SIG-M5 treated with dmso at 0.1 percent for 504 hours (cell line): ENCODE measurements at regions not wholly inside any gene's neighbourhood (a gene's known extent, or its start where the extent isn't known, plus 50 kb on each side); places are given as distances from the start of the nearest gene placed in this dataset.

ENCODE experiments used
- DNase-seq: peaks from one replicate; lab custom pipeline; 2025; ENCODE audit not compliant: unreplicated experiment; lab: John Stamatoyannopoulos, UW

DNA sequence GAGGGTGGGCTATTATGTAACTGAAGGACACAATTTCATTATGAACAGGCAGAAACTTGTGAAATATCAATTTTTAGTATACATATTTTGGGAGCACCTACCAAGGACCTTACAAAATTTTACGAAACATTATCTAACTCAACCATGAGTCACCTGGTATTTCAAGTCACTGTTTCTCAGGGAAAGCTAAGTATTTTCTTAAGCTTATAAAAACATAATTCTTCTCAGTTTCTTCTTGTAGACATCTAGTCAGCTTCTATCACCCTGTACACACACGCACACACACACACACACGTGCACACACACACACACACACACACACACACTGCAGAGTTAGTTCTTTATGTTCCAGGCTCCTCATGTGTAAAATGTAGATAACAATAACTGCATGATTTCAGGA lies 658.3 kb downstream of the TUSC7 start:
- no peak for DNase-seq

GRCh38 chr3:117380631-117381030 lies 671.1 kb downstream of the TUSC7 start:
- DNase-seq: no peak

- DNase-seq: no peak
Observed at GRCh38 chr3:117393119-117393518, 683.5 kb downstream of the TUSC7 start.

DNA sequence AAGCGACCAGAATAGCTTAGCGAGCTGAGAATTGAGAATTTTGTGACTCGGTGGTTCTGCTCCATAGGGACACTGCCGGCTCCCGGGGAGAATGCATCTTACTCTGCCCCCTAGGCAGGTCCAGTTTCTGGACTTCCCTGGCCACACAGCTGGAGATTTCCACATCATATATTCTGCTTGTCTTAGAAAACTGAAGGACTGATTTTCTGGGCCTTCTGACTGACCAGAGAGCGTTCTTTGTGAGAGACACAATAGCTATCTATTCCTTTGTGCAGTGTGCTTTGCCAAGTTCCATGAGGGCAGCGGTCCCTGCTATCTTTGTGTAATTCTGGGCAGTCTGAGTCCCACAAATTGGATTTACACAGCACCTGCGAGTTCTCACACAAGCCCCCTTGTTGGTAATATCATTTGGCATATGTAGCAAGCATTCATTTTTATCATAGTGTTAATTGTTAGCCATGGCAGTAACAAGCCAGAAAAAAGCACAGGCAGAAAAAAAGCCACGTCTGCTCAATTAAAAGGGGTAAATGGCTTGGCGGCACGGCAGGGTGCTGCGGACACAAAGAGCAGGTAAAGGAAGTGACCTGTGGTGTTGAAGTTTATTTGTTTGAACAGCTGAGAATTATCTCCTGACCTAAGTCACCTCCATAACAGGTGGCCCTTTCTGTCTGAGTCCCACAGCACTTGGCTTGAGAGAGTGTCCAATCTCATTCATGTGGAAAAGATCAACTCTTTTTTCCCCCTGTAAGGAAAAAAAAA lies 688.7 kb downstream of the TUSC7 start:
- DNase-seq: no peak

DNA sequence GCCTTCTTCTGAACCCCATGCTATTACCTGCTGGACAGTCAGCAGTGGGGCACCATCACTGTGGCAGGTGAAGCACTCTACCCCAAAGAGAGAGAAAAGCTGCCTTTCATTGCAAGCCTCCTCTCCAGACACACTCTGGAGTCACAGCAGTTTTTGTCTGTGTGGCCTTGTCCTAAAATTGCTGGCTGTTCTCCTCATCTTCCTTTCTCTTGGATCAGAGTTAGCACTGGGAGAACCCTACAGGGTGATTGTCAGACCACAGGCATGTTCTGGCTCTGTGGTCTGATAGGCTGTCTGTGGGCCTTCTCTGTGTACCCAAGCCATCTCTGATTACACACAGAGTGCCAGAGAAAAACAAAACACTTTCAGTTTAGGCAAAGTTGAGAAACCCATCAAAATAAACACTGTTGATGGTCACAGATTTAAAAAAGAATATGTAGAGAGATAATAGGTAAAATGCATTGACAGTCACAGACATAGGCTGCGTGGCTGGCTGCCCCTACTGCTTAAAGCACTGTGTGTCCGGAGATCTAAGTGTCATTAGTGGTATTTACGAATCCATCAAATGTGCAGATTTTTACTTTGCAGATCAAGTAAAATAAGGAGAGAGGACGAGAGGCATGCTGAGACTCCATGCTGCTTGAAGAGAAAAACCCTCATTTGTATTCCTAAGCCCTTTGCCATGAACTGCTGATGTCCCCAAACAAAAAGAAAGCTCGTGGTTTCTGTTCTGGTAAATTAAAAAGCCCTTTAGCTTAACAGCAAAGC lies 689.9 kb downstream of the TUSC7 start:
- no peak for DNase-seq

DNA sequence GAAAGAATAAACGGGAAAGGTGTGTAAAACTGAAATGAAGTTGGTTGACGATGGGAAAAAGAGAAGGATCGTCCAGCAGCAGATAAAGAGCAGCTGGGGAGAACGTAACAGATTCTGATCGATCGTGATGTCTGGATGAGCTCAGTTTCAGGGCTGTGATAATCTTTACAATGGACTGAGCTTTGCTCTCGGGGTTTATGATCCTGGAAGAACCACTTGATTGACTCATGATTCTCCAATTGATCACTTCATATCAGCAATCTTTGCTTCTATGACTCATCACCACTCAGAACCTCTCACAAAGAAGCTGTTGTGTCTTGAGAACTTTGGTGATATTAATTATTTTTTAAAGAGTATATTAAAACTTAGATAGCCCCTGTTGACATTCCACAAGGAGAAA lies 690.7 kb downstream of the TUSC7 start:
- no peak for DNase-seq

GRCh38 chr3:117404141-117404540 lies 694.6 kb downstream of the TUSC7 start:
- no peak for DNase-seq

DNA sequence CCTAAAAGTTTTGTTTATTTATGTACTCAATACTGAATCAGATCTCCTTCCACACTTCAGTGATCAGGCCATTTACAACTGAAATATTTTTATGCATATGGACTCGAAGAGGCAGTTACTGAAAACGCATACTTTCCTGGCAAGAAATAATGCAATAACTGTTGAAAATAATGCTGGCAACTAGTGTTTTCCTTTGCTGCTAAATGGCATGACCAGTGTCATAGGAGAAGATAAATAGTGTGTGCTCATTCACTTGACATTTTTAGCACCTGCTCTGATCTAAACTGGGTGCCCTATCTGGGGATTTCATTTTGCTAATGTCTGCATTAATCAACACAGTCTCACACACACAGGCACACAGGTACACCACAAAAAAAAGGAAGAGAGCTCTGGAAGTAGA lies 695.2 kb downstream of the TUSC7 start:
- DNase-seq: no peak

GRCh38 chr3:117405359-117405758 lies 695.8 kb downstream of the TUSC7 start:
- DNase-seq: no peak

GRCh38 chr3:117407317-117407716 lies 697.7 kb downstream of the TUSC7 start:
- DNase-seq: no peak

GRCh38 chr3:117408811-117409210 lies 699.2 kb downstream of the TUSC7 start:
- DNase-seq: no peak

DNA sequence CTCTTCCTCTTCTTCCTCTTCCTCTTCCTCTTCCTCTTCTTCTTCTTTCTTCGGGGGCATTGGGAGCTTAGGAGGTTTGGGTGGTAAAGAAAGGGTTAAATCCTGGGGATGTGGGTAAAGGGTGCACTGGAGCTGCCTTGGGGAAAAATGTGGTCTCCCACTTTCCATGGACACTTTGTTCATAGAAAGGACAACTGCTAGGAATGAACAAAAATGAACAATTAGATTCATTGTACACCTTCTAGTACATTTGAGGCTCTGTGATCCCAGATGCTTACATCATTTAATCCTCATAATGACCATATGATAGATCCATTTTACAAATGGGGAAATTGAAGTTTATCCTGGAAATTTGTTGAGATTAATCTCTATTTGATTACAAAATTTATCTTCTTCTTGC lies 699.7 kb downstream of the TUSC7 start:
- no peak for DNase-seq

GRCh38 chr3:117409701-117410459 lies 700.3 kb downstream of the TUSC7 start:
- DNase-seq: no peak

GRCh38 chr3:117411971-117412370 lies 702.4 kb downstream of the TUSC7 start:
- DNase-seq: no peak

- DNase-seq: no peak
Observed at GRCh38 chr3:117417411-117417810, 707.8 kb downstream of the TUSC7 start.

GRCh38 chr3:117427081-117427480 lies 717.5 kb downstream of the TUSC7 start:
- no peak for DNase-seq

GRCh38 chr3:117433427-117433826 lies 723.8 kb downstream of the TUSC7 start:
- DNase-seq: no peak

DNA sequence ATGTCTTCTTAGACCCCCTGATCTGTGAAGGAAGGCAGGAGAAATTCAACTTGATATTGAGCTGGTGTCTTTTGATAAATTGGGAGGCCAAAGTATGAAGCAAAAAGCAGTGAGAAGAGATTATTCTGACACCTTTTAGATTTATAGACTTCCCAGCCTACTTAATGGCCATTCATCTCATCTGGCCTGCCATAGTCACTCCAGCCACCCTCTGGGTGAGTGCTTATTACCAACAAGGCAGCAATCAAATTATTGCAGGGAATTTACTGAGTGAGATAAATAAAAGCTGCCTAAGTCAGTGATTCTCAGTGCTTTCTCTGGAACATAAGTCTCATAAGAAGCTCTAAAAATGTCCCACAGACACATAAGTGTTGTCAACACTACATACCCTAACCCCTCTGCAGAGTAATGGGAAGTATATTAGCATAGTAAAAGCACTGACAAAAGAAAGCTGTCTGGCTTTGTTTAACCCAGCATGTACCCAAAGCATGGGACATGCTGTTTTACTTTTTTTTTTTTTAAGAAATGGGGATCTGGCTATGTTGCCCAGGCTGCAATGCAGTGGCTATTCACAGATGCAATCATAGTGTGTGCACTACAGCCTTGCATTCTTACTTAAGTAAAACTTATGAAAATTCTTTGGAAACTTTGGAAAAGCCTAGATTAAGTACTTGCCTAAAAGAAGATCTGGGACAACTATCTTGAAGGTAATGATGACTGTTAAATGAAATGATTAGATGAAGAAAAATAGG lies 725.3 kb downstream of the TUSC7 start:
- no peak for DNase-seq

GRCh38 chr3:117435506-117435905 lies 725.9 kb downstream of the TUSC7 start:
- DNase-seq: no peak

DNA sequence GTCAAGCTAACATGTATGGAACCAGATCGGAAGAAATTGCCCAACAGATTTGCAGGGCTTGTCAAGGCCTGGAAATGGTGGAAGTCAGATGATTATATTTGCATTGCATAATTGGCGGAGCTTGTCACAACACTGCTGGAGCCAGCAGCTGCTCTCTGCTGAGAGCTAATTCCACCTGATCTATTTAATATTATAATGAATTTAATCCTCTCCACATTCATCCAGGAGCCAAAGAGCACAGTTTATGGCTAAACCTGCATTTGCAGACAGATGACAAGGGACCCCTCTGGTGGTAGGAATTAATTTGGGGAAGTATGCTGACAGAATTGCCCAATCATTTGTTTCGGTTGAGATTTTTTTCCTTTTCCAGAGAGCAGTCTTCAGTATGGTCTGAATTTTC lies 730.2 kb downstream of the TUSC7 start:
- DNase-seq: peak; percentile 44

DNA sequence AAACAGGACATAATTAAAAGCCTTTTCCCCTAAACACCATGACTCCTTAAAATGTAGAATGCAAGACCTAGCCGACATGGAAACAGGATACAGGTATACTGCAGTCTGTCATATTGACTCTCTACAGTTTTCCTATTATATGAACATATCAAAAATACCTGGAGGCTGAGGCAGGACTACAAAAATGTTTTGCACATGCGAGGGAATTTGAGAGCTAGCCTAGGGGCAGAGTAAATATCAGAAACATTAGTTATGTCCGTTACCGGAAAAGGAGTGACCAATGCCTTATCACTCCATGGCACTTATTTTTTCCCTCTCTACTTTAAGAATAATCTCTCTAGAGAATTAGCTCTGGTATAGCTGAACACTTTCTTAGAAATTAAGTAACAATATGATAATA lies 732.3 kb downstream of the TUSC7 start:
- no peak for DNase-seq
